ENCODE measurements at regions not wholly inside any gene's neighbourhood (a gene's known extent, or its start where the extent isn't known, plus 50 kb on each side); places are given as distances from the start of the nearest gene placed in this dataset.

GRCh38 chr3:67706934-67707333 lies 52.5 kb upstream of the SUCLG2 start:
- Mint-ChIP-seq H3K9me3 (no peaks in the 10 kb centered on the region), H3K4me3 (no peak overlapping the region), H3K4me1 (peaks cover 7% of the 10 kb centered on the region), H3K27me3 (ENCODE audit: insufficient read depth) (no peaks in the 10 kb centered on the region), H3K36me3 (ENCODE audit: low read depth) (no peaks in the 10 kb centered on the region), H3K27ac (no peak overlapping the region)
- H3K4me1 ChIP-seq (ENCODE audit: control insufficient read depth, insufficient read depth, low read length) = no peaks in the 10 kb centered on the region
- 58 to 71% methylated on average over 3 to 4 of the region's 4 CpGs for WGBS, 2 experiments (ENCODE audit: insufficient coverage in 1 of 2, insufficient read length in 1 of 2)
- H3K9ac ChIP-seq (ENCODE audit: extremely low read depth, low read length, poor library complexity, severe bottlenecking) = no peak overlapping the region
- DNase-seq = no peak
- no peak overlapping the region for H3K27ac ChIP-seq (ENCODE audit: low read depth, low read length)
- H3K27me3 ChIP-seq (ENCODE audit: control insufficient read depth, insufficient read depth, low read length, poor library complexity, severe bottlenecking) = no peaks in the 10 kb centered on the region
- H3K36me3 ChIP-seq (ENCODE audit: control insufficient read depth, insufficient read depth, low read length) = no peaks in the 10 kb centered on the region
- no peak for TF ChIP-seq CTCF (conservative IDR thresholded peaks at IDR 0.05)
- H3K9me3 ChIP-seq (ENCODE audit: control insufficient read depth, low read length) = no peaks in the 10 kb centered on the region
- no peak overlapping the region for H3K4me3 ChIP-seq (ENCODE audit: low read length)

DNA sequence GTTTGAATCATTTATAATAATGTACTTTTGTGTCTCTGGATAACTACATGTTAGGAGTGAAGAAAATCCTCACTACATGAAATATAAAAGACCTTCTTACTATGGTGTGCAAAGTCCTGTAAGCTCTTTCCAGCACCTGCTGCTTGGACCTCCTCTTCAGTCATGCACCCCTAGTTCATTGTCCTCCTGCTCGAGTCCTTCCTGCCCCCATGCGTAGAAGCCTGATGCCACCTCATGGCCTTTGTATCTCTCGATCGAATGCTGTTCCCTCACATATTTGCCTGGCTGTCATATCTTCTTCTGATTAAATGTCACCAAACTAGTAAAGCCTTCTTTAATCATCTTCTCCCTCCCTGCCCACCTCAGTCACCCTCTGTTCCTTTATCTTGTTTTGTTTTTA lies 49.9 kb upstream of the SUCLG2 start:
- Histone ChIP-seq H3K36me3 (ENCODE audit: control insufficient read depth, insufficient read depth, low read length) (no peaks in the 10 kb centered on the region), H3K9me3 (ENCODE audit: control insufficient read depth, low read length) (no peaks in the 10 kb centered on the region), H3K27ac (ENCODE audit: low read depth, low read length) (no peak overlapping the region), H3K9ac (ENCODE audit: extremely low read depth, low read length, poor library complexity, severe bottlenecking) (no peak overlapping the region), H3K27me3 (ENCODE audit: control insufficient read depth, insufficient read depth, low read length, poor library complexity, severe bottlenecking) (no peaks in the 10 kb centered on the region), H3K4me3 (ENCODE audit: low read length) (no peak overlapping the region), H3K4me1 (ENCODE audit: control insufficient read depth, insufficient read depth, low read length) (no peaks in the 10 kb centered on the region)
- Mint-ChIP-seq H3K27ac (no peak overlapping the region), H3K4me1 (peaks cover 7% of the 10 kb centered on the region), H3K27me3 (ENCODE audit: insufficient read depth) (no peaks in the 10 kb centered on the region), H3K9me3 (no peaks in the 10 kb centered on the region), H3K4me3 (no peak overlapping the region), H3K36me3 (ENCODE audit: low read depth) (no peaks in the 10 kb centered on the region)
- 89% methylated on average over 4 of the region's 4 CpGs for WGBS, 2 experiments (ENCODE audit: insufficient coverage in 1 of 2, insufficient read length in 1 of 2)
- no peak for DNase-seq
- TF ChIP-seq CTCF (conservative IDR thresholded peaks at IDR 0.05) = no peak

Measured in endodermal cell (in vitro differentiated cells).